NCI-H2029 (cell line): ENCODE measurements at regions not wholly inside any gene's neighbourhood (a gene's known extent, or its start where the extent isn't known, plus 50 kb on each side); places are given as distances from the start of the nearest gene placed in this dataset.

Source experiments
- DNase-seq: peaks from one replicate; lab custom pipeline; 2025; lab: John Stamatoyannopoulos, UW

GRCh38 chr4:127155116-127155515, 477.6 kb upstream of the INTU start:
- no peak for DNase-seq

DNA sequence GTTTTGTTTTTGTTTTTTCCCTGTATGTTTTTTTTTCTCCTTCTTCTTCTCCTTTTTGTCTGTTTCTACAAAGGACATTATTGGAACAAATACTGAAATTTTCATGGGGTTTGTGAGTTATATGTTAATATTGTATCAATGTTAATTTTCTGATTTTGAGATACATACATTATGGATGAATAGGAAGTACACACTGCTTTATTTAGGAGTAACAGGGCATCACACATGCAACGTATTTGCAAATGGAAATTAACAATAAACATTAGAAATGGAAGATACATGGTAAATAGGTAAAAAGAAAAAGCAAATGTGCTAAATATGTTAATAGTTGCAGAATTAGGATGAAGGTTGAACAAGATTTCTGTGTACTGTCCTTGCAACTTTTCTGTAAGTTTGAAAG, 477.2 kb upstream of the INTU start:
- no peak for DNase-seq

- DNase-seq = no peak
Measured at GRCh38 chr4:127162741-127163140, 470.0 kb upstream of the INTU start.

GRCh38 chr4:127165971-127166370, 466.8 kb upstream of the INTU start:
- no peak for DNase-seq

- no peak for DNase-seq
Measured at GRCh38 chr4:127174201-127174600, 458.6 kb upstream of the INTU start.

DNA sequence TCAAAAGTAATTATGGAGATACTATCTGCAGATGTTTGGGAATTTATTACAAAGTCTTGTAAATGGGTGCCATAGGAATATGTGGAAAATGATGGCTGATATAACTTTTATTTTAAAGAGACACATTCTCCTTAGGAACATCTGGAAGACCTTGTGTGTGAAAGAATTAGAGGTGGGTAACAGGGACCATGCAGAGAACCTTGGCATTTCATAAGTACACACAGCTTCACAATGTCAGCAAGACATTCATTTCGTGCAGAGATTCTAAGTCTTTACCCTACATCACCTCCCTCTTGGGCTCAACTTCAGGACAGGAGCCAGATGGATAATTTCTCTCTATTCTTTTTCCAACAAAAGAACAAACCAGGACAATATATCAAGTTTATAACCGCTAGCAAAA, 458.1 kb upstream of the INTU start:
- DNase-seq = no peak

- DNase-seq = no peak
Measured at GRCh38 chr4:127179256-127180087, 453.3 kb upstream of the INTU start.

DNA sequence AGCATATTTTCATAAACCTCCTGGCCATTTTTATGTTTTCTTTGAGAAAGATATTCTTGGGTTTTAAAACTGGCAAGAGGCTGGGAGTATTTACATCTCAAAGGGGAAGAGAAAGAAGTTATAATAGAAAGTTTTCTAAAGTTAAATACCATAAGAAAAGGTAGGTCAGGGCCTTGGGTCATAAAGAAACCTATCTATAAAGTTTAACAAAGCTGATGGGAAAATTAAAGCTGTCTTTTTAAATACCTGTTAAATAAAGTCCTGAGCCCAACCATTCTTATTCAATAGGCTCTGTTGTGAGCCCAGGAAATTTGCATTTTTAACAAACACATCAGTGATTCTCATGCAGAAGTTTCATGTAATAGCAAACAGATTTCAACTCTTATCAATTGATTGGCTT, 451.8 kb upstream of the INTU start:
- DNase-seq = no peak

DNA sequence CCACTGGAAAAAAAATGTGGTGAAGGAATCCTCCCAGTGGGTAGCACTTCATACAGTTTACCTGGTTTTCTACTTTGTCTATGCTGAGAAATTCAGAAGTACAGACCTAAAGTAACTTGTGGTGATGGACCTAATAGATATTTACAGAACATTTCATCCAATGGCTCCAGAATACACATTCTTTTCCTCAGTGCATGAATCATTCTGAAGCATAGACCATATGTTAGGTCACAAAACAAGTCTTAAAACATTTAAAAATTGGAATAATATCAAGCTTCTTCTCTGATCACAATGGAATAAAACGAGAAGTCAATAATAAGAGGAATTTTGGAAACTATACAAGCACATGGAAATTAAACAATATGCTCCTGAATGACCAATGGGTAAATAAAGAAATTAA, 450.1 kb upstream of the INTU start:
- DNase-seq = no peak

GRCh38 chr4:127188847-127189246, 443.9 kb upstream of the INTU start:
- DNase-seq = no peak

- no peak for DNase-seq
Measured at GRCh38 chr4:127194281-127194680, 438.5 kb upstream of the INTU start.

DNA sequence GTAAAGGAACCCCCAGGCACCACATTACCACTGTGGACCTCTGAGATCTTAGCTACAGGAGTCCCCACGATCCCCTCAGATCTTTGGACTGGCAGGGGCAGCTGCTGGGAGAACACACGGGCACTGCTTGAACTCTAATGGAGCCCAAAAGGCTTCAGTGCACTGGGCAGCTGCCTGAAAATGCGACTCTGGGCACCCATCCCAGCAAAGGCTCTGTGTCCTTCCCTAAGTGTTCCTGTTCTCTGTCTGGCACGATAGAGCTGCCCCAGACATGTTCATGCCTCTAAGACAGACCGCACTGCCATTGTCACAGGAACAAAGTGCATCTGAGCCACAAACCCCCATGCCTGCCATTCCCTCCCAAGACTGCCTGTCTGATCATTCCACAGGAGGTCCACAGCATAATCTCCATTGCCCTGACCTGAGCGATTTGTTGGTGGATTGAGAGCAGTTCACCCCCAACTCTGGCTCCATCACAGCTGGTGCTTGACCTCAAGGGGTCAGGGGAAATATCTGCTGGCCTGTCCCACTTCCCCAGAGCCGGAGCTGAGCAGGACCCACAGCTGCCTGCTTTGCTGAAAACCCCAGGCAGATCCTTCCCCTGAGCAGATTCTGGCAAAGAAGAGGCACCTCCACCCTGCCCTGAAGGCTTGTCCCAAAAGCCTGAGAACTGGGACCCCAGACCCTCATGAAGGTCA, 436.0 kb upstream of the INTU start:
- DNase-seq = no peak

DNA sequence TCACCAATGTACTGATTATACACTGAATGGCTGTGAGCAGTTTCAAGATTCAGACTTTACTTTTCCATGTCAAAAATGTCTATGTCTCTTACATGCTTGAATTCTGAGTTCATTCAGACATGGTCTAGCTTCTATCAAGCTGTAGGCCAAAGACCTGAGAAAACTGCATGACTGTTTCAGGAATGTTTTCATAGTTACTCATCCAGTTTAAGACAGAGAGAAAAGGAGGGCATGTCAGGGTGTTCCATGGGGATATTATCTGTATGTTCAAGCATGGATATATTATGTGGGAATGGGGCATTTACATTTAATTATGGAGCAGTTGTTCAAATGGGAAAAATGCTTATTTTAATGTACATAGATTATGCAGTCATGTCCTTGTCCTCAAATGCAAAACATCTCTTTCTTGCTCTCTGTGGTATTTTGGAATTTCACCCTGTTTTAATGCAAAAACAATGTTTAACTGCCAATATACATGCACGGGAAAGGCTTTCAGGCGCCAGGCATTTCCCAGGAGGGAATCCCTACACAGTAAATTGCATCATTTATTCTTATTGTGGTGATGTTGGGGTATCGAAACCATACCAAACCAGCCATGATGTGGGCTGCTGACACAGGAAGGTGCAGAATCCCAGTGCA, 429.1 kb upstream of the INTU start:
- DNase-seq = no peak

- DNase-seq = no peak
Measured at GRCh38 chr4:127204322-127204721, 428.4 kb upstream of the INTU start.

- DNase-seq = no peak
Measured at GRCh38 chr4:127209580-127210095, 423.1 kb upstream of the INTU start.

GRCh38 chr4:127210893-127211649, 421.7 kb upstream of the INTU start:
- DNase-seq = no peak

GRCh38 chr4:127211650-127212560, 420.9 kb upstream of the INTU start:
- no peak for DNase-seq

GRCh38 chr4:127212701-127213100, 420.1 kb upstream of the INTU start:
- peak; percentile 48 for DNase-seq

DNA sequence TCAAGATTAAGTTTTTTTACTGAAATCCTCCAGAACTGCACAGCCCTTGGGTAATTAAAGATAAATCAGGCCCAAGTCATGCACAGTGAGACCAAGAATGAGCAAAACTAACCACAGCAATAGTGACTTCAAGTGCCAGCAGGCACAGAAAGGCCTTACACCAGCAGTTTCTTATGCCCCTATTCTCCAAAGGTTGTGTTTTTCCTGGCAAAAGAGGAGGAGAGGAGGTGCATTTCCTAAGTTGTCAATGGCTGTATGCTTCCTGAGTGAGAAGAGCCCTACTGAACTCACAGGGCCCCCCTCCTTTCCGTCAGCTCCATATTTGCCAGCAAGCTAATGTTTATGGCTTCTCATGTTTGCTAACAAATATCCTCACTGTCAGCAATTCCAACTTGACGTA, 418.7 kb upstream of the INTU start:
- DNase-seq = no peak

DNA sequence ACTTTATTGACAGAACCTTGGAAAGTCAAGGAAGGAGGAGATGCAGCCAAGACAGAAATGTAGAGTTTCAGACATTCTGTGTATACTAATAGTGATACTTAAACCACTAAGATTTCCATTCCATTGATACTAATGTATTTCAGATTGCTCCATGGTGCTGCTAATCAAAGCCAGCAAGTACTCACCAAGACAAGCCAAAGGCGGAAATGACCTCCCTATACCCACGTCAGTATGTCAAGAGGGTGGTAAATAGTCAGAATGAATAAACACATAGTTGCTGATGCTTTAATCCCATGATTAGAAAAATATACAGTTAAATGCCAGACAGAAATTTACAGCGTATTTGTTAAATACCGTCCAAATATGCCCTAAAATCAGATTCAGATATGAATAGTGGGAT, 417.8 kb upstream of the INTU start:
- no peak for DNase-seq

DNA sequence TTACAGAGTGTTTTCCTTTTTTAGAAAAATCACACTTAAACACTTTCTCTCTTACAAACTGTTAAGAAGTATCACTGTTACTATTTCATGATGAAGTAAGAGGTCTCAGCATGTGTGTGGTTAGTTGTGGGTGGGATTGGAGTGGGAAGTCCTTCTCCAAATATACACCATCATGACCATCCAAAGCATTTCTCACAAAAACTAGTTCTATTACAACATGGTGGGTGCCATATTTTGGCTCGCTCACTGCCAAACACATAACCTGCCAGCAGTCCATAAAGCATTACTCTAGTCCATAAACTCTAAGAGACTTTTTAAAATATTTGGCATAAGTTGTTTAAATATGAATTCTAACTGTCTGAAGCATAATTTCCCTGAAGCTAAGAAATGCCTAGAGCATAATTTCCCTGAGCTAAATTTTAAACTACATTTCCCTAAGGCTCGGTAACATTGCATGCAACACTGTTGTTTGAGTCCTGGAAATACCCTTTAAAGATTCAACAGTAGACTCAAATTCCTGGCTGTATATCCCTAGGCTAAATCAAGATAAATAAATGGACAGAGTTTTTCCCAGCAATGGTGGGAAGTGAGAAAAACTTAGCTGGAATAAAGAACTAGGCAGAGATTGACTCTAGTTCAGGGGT, 415.0 kb upstream of the INTU start:
- DNase-seq = no peak
